ENCODE measurements at regions not wholly inside any gene's neighbourhood (a gene's known extent, or its start where the extent isn't known, plus 50 kb on each side); places are given as distances from the start of the nearest gene placed in this dataset.
"Not testable (repeated sequence)": the region's sequence is repeated elsewhere in the genome, so short reads cannot be mapped to it uniquely, and the experiment has no call there.

GRCh38 chr9:41035276-41035675 lies 93.2 kb downstream of the FOXD4L6 start:
- DNase-seq (ENCODE audit: low spot score in 2 of 2); H3K27me3 ChIP-seq; H3K36me3 ChIP-seq; H3K27ac ChIP-seq; H3K4me3 ChIP-seq; H3K4me1 ChIP-seq; H3K9me3 ChIP-seq; intact Hi-C loops (cut with DNase I; ENCODE audit: low total_unique reads): not testable (repeated sequence)

GRCh38 chr9:41034699-41035197 lies 93.7 kb downstream of the FOXD4L6 start:
- intact Hi-C loops (cut with DNase I; ENCODE audit: low total_unique reads); H3K4me3 ChIP-seq; H3K9me3 ChIP-seq; H3K27ac ChIP-seq; H3K4me1 ChIP-seq; H3K27me3 ChIP-seq; H3K36me3 ChIP-seq; DNase-seq (ENCODE audit: low spot score in 2 of 2): not testable (repeated sequence)

GRCh38 chr9:41033877-41034276 lies 94.6 kb downstream of the FOXD4L6 start:
- intact Hi-C loops (cut with DNase I; ENCODE audit: low total_unique reads); H3K27ac ChIP-seq; H3K4me3 ChIP-seq; H3K36me3 ChIP-seq; H3K4me1 ChIP-seq; DNase-seq (ENCODE audit: low spot score in 2 of 2); H3K9me3 ChIP-seq; H3K27me3 ChIP-seq: not testable (repeated sequence)

GRCh38 chr9:41033360-41033759 lies 95.1 kb downstream of the FOXD4L6 start:
- DNase-seq (ENCODE audit: low spot score in 2 of 2); H3K27ac ChIP-seq; H3K4me3 ChIP-seq; H3K9me3 ChIP-seq; H3K4me1 ChIP-seq; H3K27me3 ChIP-seq; H3K36me3 ChIP-seq; intact Hi-C loops (cut with DNase I; ENCODE audit: low total_unique reads): not testable (repeated sequence)

GRCh38 chr9:41026912-41027676 lies 101.4 kb downstream of the FOXD4L6 start:
- DNase-seq (ENCODE audit: low spot score in 2 of 2); H3K9me3 ChIP-seq; H3K4me1 ChIP-seq; intact Hi-C loops (cut with DNase I; ENCODE audit: low total_unique reads); H3K27me3 ChIP-seq; H3K27ac ChIP-seq; H3K36me3 ChIP-seq; H3K4me3 ChIP-seq: not testable (repeated sequence)

GRCh38 chr9:41022365-41022764 lies 106.1 kb downstream of the FOXD4L6 start:
- intact Hi-C loops (cut with DNase I; ENCODE audit: low total_unique reads), result not testable (repeated sequence)

GRCh38 chr9:41019858-41020562 lies 108.5 kb downstream of the FOXD4L6 start:
- intact Hi-C loops (cut with DNase I; ENCODE audit: low total_unique reads); H3K4me3 ChIP-seq; H3K4me1 ChIP-seq; H3K36me3 ChIP-seq; H3K27ac ChIP-seq; H3K9me3 ChIP-seq; DNase-seq (ENCODE audit: low spot score in 2 of 2); H3K27me3 ChIP-seq: not testable (repeated sequence)

More at GRCh38 chr9:41022365-41022764, 106.1 kb downstream of the FOXD4L6 start:
- H3K4me1 ChIP-seq; H3K36me3 ChIP-seq; H3K27ac ChIP-seq; DNase-seq (ENCODE audit: low spot score in 2 of 2); H3K9me3 ChIP-seq; H3K27me3 ChIP-seq; H3K4me3 ChIP-seq: not testable (repeated sequence)

GRCh38 chr9:41018948-41019347 lies 109.5 kb downstream of the FOXD4L6 start:
- H3K4me1 ChIP-seq; DNase-seq (ENCODE audit: low spot score in 2 of 2); H3K36me3 ChIP-seq; H3K4me3 ChIP-seq; H3K9me3 ChIP-seq; H3K27ac ChIP-seq; intact Hi-C loops (cut with DNase I; ENCODE audit: low total_unique reads); H3K27me3 ChIP-seq: not testable (repeated sequence)

GRCh38 chr9:41016699-41017098 lies 111.8 kb downstream of the FOXD4L6 start:
- DNase-seq (ENCODE audit: low spot score in 2 of 2); H3K27me3 ChIP-seq; H3K4me1 ChIP-seq; intact Hi-C loops (cut with DNase I; ENCODE audit: low total_unique reads); H3K9me3 ChIP-seq; H3K27ac ChIP-seq; H3K36me3 ChIP-seq; H3K4me3 ChIP-seq: not testable (repeated sequence)

- intact Hi-C loops (cut with DNase I; ENCODE audit: low total_unique reads); H3K9me3 ChIP-seq; H3K27me3 ChIP-seq; H3K36me3 ChIP-seq; H3K27ac ChIP-seq; H3K4me1 ChIP-seq; DNase-seq (ENCODE audit: low spot score in 2 of 2); H3K4me3 ChIP-seq: not testable (repeated sequence)
Measured at GRCh38 chr9:40999952-41000700, 128.4 kb downstream of the FOXD4L6 start.

GRCh38 chr9:40995490-40995889 lies 133.0 kb downstream of the FOXD4L6 start:
- H3K4me1 ChIP-seq; H3K36me3 ChIP-seq; intact Hi-C loops (cut with DNase I; ENCODE audit: low total_unique reads); H3K27me3 ChIP-seq; H3K27ac ChIP-seq; DNase-seq (ENCODE audit: low spot score in 2 of 2); H3K4me3 ChIP-seq; H3K9me3 ChIP-seq: not testable (repeated sequence)

GRCh38 chr9:40993842-40994241 lies 134.6 kb downstream of the FOXD4L6 start:
- intact Hi-C loops (cut with DNase I; ENCODE audit: low total_unique reads); H3K27ac ChIP-seq; DNase-seq (ENCODE audit: low spot score in 2 of 2); H3K4me1 ChIP-seq; H3K27me3 ChIP-seq; H3K9me3 ChIP-seq; H3K36me3 ChIP-seq: not testable (repeated sequence)
- H3K4me3 ChIP-seq, result peak overlapping the region in 1 of 3 donors; percentile 88

GRCh38 chr9:40993375-40993774 lies 135.1 kb downstream of the FOXD4L6 start:
- not testable (repeated sequence) for H3K4me1 ChIP-seq

More at GRCh38 chr9:40993375-40993774, 135.1 kb downstream of the FOXD4L6 start:
- H3K27me3 ChIP-seq; H3K27ac ChIP-seq; intact Hi-C loops (cut with DNase I; ENCODE audit: low total_unique reads); H3K9me3 ChIP-seq; H3K36me3 ChIP-seq; DNase-seq (ENCODE audit: low spot score in 2 of 2): not testable (repeated sequence)
- peak overlapping the region in 2 of 3 donors; percentile 82 to 88 for H3K4me3 ChIP-seq

Measured in breast epithelium (tissue), 4 donors.